B cell (primary cell): ENCODE measurements at regions not wholly inside any gene's neighbourhood (a gene's known extent, or its start where the extent isn't known, plus 50 kb on each side); places are given as distances from the start of the nearest gene placed in this dataset.

ENCODE experiments used
- ATAC-seq: fragments of 200-7000 bp; cut with Tn5 transposase; one replicate; pipeline ENCODE4 v1.10.0; 2021; ENCODE audit warnings: low read depth, mild to moderate bottlenecking, moderate number of reproducible peaks, moderate library complexity
- CTCF ChIA-PET: fragments of 350-600 bp; sonication (Branson Sonifier 250); formaldehyde crosslinking; loops from one replicate; lab custom pipeline; 2021; ENCODE audit warnings: antibody characterized with exemption, inconsistent platforms; lab: Charles Lee
- POLR2A ChIA-PET: fragments of 350-600 bp; sonication (Branson Sonifier 250); formaldehyde crosslinking; loops from one replicate; lab custom pipeline; 2021; ENCODE audit warnings: antibody characterized with exemption; lab: Charles Lee
- DNase-seq: peaks from one replicate; pipeline ENCODE4 v3.0.0; 2013
- H2AFZ ChIP-seq: 2 replicates; pipeline ENCODE4 v1.6.1; 2012; ENCODE audit warnings: mild to moderate bottlenecking, low read depth, low read length; ENCODE audit not compliant: insufficient read depth, poor library complexity, severe bottlenecking
- H3K27ac ChIP-seq, 2 donors: 1 replicate in 1 of 2; 2 replicates in 1 of 2; pipeline ENCODE4 v1.5.1; 2012 to 2013; ENCODE audit warnings: low read length in 2 of 2, mild to moderate bottlenecking in 2 of 2, moderate library complexity in 1 of 2
- H3K27me3 ChIP-seq, 4 experiments: fragments of 200-600 bp in 1 of 4; sonication (generic) in 1 of 4; replicated peaks in 1 of 4; 1 replicate in 2 of 4; 2 replicates in 2 of 4; pipeline versions ENCODE4 v1.6.1 to v1.7.0; 2013 to 2016; ENCODE audit warnings: low read length in 3 of 4, mild to moderate bottlenecking in 2 of 4, mixed read lengths in 1 of 4, moderate library complexity in 1 of 4; ENCODE audit not compliant: insufficient read depth in 4 of 4, control insufficient read depth in 3 of 4; ENCODE audit errors: control extremely low read depth in 1 of 4
- H3K36me3 ChIP-seq, 2 experiments: replicated peaks in 1 of 2; 1 replicate in 1 of 2; 2 replicates in 1 of 2; pipeline versions ENCODE4 v1.6.1 to v1.7.1; 2013; ENCODE audit warnings: low read length in 1 of 2; ENCODE audit not compliant: insufficient read depth in 2 of 2, control insufficient read depth in 1 of 2; ENCODE audit errors: control extremely low read depth in 1 of 2, extremely low read depth in 1 of 2
- H3K4me1 ChIP-seq, 2 donors: fragments of 200-600 bp in 1 of 2; sonication (generic) in 1 of 2; 1 replicate in 1 of 2; 2 replicates in 1 of 2; pipeline versions ENCODE4 v1.5.1 to v1.6.1; 2013 to 2017; ENCODE audit warnings: low read length in 2 of 2; ENCODE audit not compliant: control insufficient read depth in 2 of 2, insufficient read depth in 2 of 2
- H3K4me2 ChIP-seq: replicated peaks from 2 replicates; pipeline ENCODE3; 2012; ENCODE audit warnings: mild to moderate bottlenecking, low read depth, low read length; ENCODE audit not compliant: poor library complexity, severe bottlenecking
- H3K4me3 ChIP-seq, 5 experiments: fragments of 200-600 bp in 1 of 5; sonication (generic) in 1 of 5; 1 replicate in 3 of 5; 2 replicates in 2 of 5; pipeline versions ENCODE4 v1.5.1 to v1.7.0; 2011 to 2016; ENCODE audit warnings: low read length in 4 of 5, mild to moderate bottlenecking in 4 of 5, low read depth in 2 of 5, control low read depth in 1 of 5, moderate library complexity in 1 of 5; ENCODE audit not compliant: insufficient read depth in 1 of 5; ENCODE audit errors: control extremely low read depth in 1 of 5, extremely low read depth in 1 of 5
- H3K79me2 ChIP-seq: fragments of 200-600 bp; sonication (generic); one replicate; pipeline ENCODE4 v1.6.0; 2016; ENCODE audit warnings: low read length; ENCODE audit not compliant: control insufficient read depth, insufficient read depth
- H3K9ac ChIP-seq: fragments of 200-600 bp; sonication (generic); 2 replicates; pipeline ENCODE4 v1.6.1; 2017; ENCODE audit warnings: mild to moderate bottlenecking, low read length, moderate library complexity
- H3K9me3 ChIP-seq, 3 donors: one replicate each; pipeline versions ENCODE4 v1.6.1 to v1.7.1; 2013; ENCODE audit warnings: low read length in 2 of 3; ENCODE audit not compliant: control insufficient read depth in 2 of 3, insufficient read depth in 1 of 3; ENCODE audit errors: control extremely low read depth in 1 of 3
- H4K20me1 ChIP-seq: 2 replicates; pipeline ENCODE4 v1.6.0; 2012; ENCODE audit warnings: mild to moderate bottlenecking, low read length; ENCODE audit not compliant: insufficient read depth, control insufficient read depth, poor library complexity, severe bottlenecking
- H3K27ac Mint-ChIP-seq: one replicate; pipeline ENCODE4 v1.8.0; 2021; ENCODE audit warnings: mixed read lengths
- H3K27me3 Mint-ChIP-seq: one replicate; pipeline ENCODE4 v1.8.0; 2021; ENCODE audit warnings: mixed read lengths
- H3K4me1 Mint-ChIP-seq: one replicate; pipeline ENCODE4 v1.8.0; 2021; ENCODE audit warnings: mixed read lengths
- H3K4me3 Mint-ChIP-seq: one replicate; pipeline ENCODE4 v1.8.0; 2021; ENCODE audit warnings: mixed read lengths
- H3K9me3 Mint-ChIP-seq: one replicate; pipeline ENCODE4 v1.8.0; 2022; ENCODE audit warnings: mixed read lengths; ENCODE audit not compliant: insufficient read depth
- CTCF ChIP-seq: fragments of 200-600 bp; IDR thresholded peaks from one replicate; pipeline ENCODE4 v1.8.0; 2022; ENCODE audit warnings: antibody characterized with exemption, mild to moderate bottlenecking
- EZH2 ChIP-seq: IDR thresholded peaks from 2 replicates; pipeline ENCODE4 v1.6.1; 2012; ENCODE audit warnings: borderline replicate concordance, low read depth, mild to moderate bottlenecking, moderate library complexity, low read length; ENCODE audit not compliant: insufficient read depth, poor library complexity, severe bottlenecking
- WGBS: methylation state at CpG from one replicate; pipeline ENCODE4 v1.1.5; 2013; ENCODE audit warnings: missing lambda C conversion rate; ENCODE audit not compliant: insufficient coverage; 5-methylcytosine and 5-hydroxymethylcytosine counted together
- intact Hi-C: fragments of 100-400 bp; cut with micrococcal nuclease; formaldehyde crosslinking; loops from one replicate; pipeline ENCODE4 v1.10.0; 2022

- Histone ChIP-seq H3K9me3 (no peaks in the 10 kb centered on the region), H3K36me3 (no peaks in the 10 kb centered on the region), H3K27ac (no peak overlapping the region), H2AFZ (no peak overlapping the region), H3K4me1 (no peaks in the 10 kb centered on the region), H3K79me2 (no peaks in the 10 kb centered on the region), H3K4me3 (no peak overlapping the region), H3K27me3 (peaks cover 0 to 4% (median 0%) of the 10 kb centered on the region in 4 experiments), H4K20me1 (no peaks in the 10 kb centered on the region), H3K9ac (no peak overlapping the region), H3K4me2 (no peak overlapping the region)
- 64% methylated on average over 1 of the region's 3 CpGs for WGBS
- ChIA-PET POLR2A (no interaction called here), CTCF (no interaction called here)
- ATAC-seq: no peak
- DNase-seq: no peak
- Mint-ChIP-seq H3K9me3 (no peaks in the 10 kb centered on the region), H3K27me3 (peaks cover 8% of the 10 kb centered on the region), H3K4me1 (no peaks in the 10 kb centered on the region), H3K4me3 (no peak overlapping the region), H3K27ac (no peak overlapping the region)
- TF ChIP-seq EZH2 (no peak), CTCF (no peak)
- intact Hi-C loops: no loop called here
Measured at GRCh38 chr1:181351740-181352139, 131.6 kb upstream of the CACNA1E start.

- CTCF ChIA-PET: no interaction called here
- H3K4me3 Mint-ChIP-seq: no peak overlapping the region
- Histone ChIP-seq H2AFZ (no peak overlapping the region), H3K9me3 (no peaks in the 10 kb centered on the region), H3K27me3 (peaks cover 0 to 4% (median 0%) of the 10 kb centered on the region in 4 experiments), H3K4me2 (no peak overlapping the region), H3K4me1 (no peaks in the 10 kb centered on the region), H4K20me1 (no peaks in the 10 kb centered on the region), H3K4me3 (no peak overlapping the region), H3K9ac (no peak overlapping the region), H3K27ac (no peak overlapping the region), H3K79me2 (no peaks in the 10 kb centered on the region), H3K36me3 (no peaks in the 10 kb centered on the region)
- DNase-seq (no peak), ATAC-seq (no peak)
- intact Hi-C loops: no loop called here
- POLR2A ChIA-PET: no interaction called here
- H3K27ac Mint-ChIP-seq: no peak overlapping the region
- peaks cover 6% of the 10 kb centered on the region for H3K27me3 Mint-ChIP-seq
- WGBS: 87% methylated on average over 3 of the region's 4 CpGs
- no peaks in the 10 kb centered on the region for H3K9me3 Mint-ChIP-seq
- TF ChIP-seq EZH2 (no peak), CTCF (no peak)
- H3K4me1 Mint-ChIP-seq: no peaks in the 10 kb centered on the region
Measured at GRCh38 chr1:181352695-181353094, 130.6 kb upstream of the CACNA1E start.
